ENCODE measurements at regions not wholly inside any gene's neighbourhood (a gene's known extent, or its start where the extent isn't known, plus 50 kb on each side); places are given as distances from the start of the nearest gene placed in this dataset.

DNA sequence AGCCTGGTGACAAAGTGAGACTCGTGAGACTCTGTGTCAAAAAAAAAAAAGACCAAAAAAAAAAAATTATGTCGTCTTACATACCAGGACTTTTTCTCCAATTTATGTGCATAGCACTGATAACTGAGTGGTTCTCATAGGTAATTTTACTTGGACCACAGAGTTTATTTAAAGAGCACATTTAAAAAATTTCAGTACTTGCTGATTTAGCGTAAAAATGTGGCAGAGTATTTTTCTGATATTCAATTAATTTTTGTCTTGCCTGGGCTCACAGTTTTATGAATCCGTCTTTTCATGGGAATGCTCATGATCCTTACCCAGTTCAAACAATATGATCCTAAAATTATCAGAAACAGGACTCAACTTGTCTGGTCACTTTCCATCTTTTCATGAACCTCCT lies 151.0 kb upstream of the ZNF92 start:
- no peak for ATAC-seq
- Histone ChIP-seq H3K9me3 (ENCODE audit: control insufficient read depth, insufficient read depth, low read depth, low read length) (no peaks in the 10 kb centered on the region), H3K36me3 (ENCODE audit: control insufficient read depth, insufficient read depth, low read length) (no peaks in the 10 kb centered on the region), H3K27ac (ENCODE audit: low read length) (no peak overlapping the region), H3K4me1 (ENCODE audit: control insufficient read depth, insufficient read depth, low read length) (no peaks in the 10 kb centered on the region), H3K4me3 (ENCODE audit: low read depth in 2 of 2, low read length in 2 of 2) (no peak overlapping the region), H3K27me3 (ENCODE audit: control insufficient read depth, insufficient read depth, low read length) (no peaks in the 10 kb centered on the region)
- TF ChIP-seq TCF7L2 (IDR thresholded peaks at IDR 0.05; ENCODE audit: low read depth, low read length) = no peak
- TF ChIP-seq SIN3A (IDR thresholded peaks at IDR 0.05; ENCODE audit: borderline replicate concordance, insufficient read depth, low read depth, low read length) = no peak
- TF ChIP-seq, protein P1, sequence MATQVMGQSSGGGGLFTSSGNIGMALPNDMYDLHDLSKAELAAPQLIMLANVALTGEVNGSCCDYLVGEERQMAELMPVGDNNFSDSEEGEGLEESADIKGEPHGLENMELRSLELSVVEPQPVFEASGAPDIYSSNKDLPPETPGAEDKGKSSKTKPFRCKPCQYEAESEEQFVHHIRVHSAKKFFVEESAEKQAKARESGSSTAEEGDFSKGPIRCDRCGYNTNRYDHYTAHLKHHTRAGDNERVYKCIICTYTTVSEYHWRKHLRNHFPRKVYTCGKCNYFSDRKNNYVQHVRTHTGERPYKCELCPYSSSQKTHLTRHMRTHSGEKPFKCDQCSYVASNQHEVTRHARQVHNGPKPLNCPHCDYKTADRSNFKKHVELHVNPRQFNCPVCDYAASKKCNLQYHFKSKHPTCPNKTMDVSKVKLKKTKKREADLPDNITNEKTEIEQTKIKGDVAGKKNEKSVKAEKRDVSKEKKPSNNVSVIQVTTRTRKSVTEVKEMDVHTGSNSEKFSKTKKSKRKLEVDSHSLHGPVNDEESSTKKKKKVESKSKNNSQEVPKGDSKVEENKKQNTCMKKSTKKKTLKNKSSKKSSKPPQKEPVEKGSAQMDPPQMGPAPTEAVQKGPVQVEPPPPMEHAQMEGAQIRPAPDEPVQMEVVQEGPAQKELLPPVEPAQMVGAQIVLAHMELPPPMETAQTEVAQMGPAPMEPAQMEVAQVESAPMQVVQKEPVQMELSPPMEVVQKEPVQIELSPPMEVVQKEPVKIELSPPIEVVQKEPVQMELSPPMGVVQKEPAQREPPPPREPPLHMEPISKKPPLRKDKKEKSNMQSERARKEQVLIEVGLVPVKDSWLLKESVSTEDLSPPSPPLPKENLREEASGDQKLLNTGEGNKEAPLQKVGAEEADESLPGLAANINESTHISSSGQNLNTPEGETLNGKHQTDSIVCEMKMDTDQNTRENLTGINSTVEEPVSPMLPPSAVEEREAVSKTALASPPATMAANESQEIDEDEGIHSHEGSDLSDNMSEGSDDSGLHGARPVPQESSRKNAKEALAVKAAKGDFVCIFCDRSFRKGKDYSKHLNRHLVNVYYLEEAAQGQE (IDR thresholded peaks at IDR 0.05; ENCODE audit: insufficient read depth in 1 of 2, low read depth in 2 of 2, low read length in 1 of 2) = no peak
- TF ChIP-seq, protein P2, sequence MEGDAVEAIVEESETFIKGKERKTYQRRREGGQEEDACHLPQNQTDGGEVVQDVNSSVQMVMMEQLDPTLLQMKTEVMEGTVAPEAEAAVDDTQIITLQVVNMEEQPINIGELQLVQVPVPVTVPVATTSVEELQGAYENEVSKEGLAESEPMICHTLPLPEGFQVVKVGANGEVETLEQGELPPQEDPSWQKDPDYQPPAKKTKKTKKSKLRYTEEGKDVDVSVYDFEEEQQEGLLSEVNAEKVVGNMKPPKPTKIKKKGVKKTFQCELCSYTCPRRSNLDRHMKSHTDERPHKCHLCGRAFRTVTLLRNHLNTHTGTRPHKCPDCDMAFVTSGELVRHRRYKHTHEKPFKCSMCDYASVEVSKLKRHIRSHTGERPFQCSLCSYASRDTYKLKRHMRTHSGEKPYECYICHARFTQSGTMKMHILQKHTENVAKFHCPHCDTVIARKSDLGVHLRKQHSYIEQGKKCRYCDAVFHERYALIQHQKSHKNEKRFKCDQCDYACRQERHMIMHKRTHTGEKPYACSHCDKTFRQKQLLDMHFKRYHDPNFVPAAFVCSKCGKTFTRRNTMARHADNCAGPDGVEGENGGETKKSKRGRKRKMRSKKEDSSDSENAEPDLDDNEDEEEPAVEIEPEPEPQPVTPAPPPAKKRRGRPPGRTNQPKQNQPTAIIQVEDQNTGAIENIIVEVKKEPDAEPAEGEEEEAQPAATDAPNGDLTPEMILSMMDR (IDR thresholded peaks at IDR 0.05) = no peak
- TF ChIP-seq POLR2AphosphoS5 (IDR thresholded peaks at IDR 0.05; ENCODE audit: low read depth, low read length) = no peak
- intact Hi-C loops (cut with micrococcal nuclease; ENCODE audit: unreplicated experiment) = no loop called here
- in situ Hi-C loops (cut with HindIII; ENCODE audit: low pct_unique_long_range_greater_than_20kb, low sequenced_read_pairs) = no loop called here
- ChIA-PET POLR2A (no interaction called here), CTCF (no interaction called here)
- no peak for DNase-seq (ENCODE audit: low read depth, low spot score)
- no TSS peak for BruUV-seq (replicated peaks)

DNA sequence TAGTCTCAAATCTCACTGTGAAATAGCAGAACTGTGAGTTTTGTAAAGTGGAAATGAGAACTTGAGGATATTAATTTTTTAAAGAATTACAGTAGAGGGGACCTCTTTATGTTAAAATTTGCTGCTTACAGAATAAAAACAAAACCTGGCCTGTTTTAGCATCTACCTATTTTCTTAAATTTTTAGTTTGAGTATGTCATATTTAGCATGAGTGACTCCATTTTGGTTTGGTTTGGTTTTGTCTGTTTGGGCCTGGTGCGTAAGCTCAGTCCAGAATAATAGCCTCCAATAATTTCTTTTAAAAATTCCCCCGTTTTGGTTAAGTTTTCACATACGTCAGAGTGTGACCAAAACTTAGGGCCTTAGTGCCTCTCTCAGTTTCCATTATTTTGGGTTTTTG lies 152.0 kb upstream of the ZNF92 start:
- ATAC-seq (no peak), DNase-seq (ENCODE audit: low read depth, low spot score) (no peak)
- in situ Hi-C loops (cut with HindIII; ENCODE audit: low pct_unique_long_range_greater_than_20kb, low sequenced_read_pairs) (no loop called here), intact Hi-C loops (cut with micrococcal nuclease; ENCODE audit: unreplicated experiment) (no loop called here)
- H3K4me3 ChIP-seq (ENCODE audit: low read depth in 2 of 2, low read length in 2 of 2) = no peak overlapping the region
- H3K27me3 ChIP-seq (ENCODE audit: control insufficient read depth, insufficient read depth, low read length) = no peaks in the 10 kb centered on the region
- no peaks in the 10 kb centered on the region for H3K4me1 ChIP-seq (ENCODE audit: control insufficient read depth, insufficient read depth, low read length)
- BruUV-seq (replicated peaks) = no TSS peak
- H3K27ac ChIP-seq (ENCODE audit: low read length) = no peak overlapping the region
- ChIA-PET POLR2A (interaction anchor here (0.6 kb wide), 1 partner anchor 760 kb away, joined by 13 read pairs; no protein-coding TSS in a partner anchor), CTCF (interaction anchor here (0.6 kb wide), 1 partner anchor 79 kb away, joined by 7 read pairs; no protein-coding TSS in a partner anchor)
- H3K36me3 ChIP-seq (ENCODE audit: control insufficient read depth, insufficient read depth, low read length) = no peaks in the 10 kb centered on the region
- no peaks in the 10 kb centered on the region for H3K9me3 ChIP-seq (ENCODE audit: control insufficient read depth, insufficient read depth, low read depth, low read length)
- TF ChIP-seq POLR2AphosphoS5 (IDR thresholded peaks at IDR 0.05; ENCODE audit: low read depth, low read length) (no peak), TCF7L2 (IDR thresholded peaks at IDR 0.05; ENCODE audit: low read depth, low read length) (no peak)
- TF ChIP-seq, protein P1 (IDR thresholded peaks at IDR 0.05; ENCODE audit: insufficient read depth in 1 of 2, low read depth in 2 of 2, low read length in 1 of 2) = no peak
- TF ChIP-seq, protein P2 (IDR thresholded peaks at IDR 0.05) = no peak
